Spleen (tissue), 11 donors: ENCODE measurements at regions not wholly inside any gene's neighbourhood (a gene's known extent, or its start where the extent isn't known, plus 50 kb on each side); places are given as distances from the start of the nearest gene placed in this dataset.

ENCODE experiments used
- DNase-seq: peaks from one replicate; pipeline ENCODE4 v3.0.0-alpha.2; 2020
- H3K27ac ChIP-seq, 8 donors: fragments of 200-600 bp; sonication (generic) in 7 of 8; 1 replicate in 4 of 8; 2 replicates in 4 of 8; pipeline versions ENCODE4 v1.5.0 to v1.8.0; 2016 to 2021; ENCODE audit warnings: inconsistent platforms in 4 of 8, mild to moderate bottlenecking in 4 of 8, moderate library complexity in 1 of 8
- H3K27me3 ChIP-seq, 7 donors: fragments of 200-600 bp; sonication (generic) in 6 of 7; replicated peaks in 1 of 7; 1 replicate in 4 of 7; 2 replicates in 3 of 7; pipeline versions ENCODE4 v1.5.0 to v1.8.0; 2016 to 2021; ENCODE audit warnings: inconsistent platforms in 3 of 7, mild to moderate bottlenecking in 1 of 7
- H3K36me3 ChIP-seq, 6 donors: fragments of 200-600 bp; sonication (generic) in 5 of 6; 1 replicate in 4 of 6; 2 replicates in 2 of 6; pipeline versions ENCODE4 v1.5.0 to v1.8.0; 2016 to 2021; ENCODE audit warnings: inconsistent platforms in 2 of 6
- H3K4me1 ChIP-seq, 6 donors: fragments of 200-600 bp; sonication (generic) in 5 of 6; 1 replicate in 3 of 6; 2 replicates in 3 of 6; pipeline versions ENCODE4 v1.5.0 to v1.8.0; 2016 to 2021; ENCODE audit warnings: inconsistent platforms in 3 of 6
- H3K4me3 ChIP-seq, 8 donors: fragments of 200-600 bp; sonication (generic) in 7 of 8; 1 replicate in 4 of 8; 2 replicates in 4 of 8; pipeline versions ENCODE4 v1.5.0 to v1.8.0; 2016 to 2021; ENCODE audit warnings: inconsistent platforms in 4 of 8, mild to moderate bottlenecking in 4 of 8, moderate library complexity in 2 of 8
- H3K9me3 ChIP-seq, 8 donors: fragments of 200-600 bp; sonication (generic) in 7 of 8; 1 replicate in 4 of 8; 2 replicates in 4 of 8; pipeline versions ENCODE4 v1.5.0 to v1.8.0; 2016 to 2021; ENCODE audit warnings: inconsistent platforms in 4 of 8
- CTCF ChIP-seq, 11 experiments: fragments of 200-600 bp in 7 of 11; fragments of 450-650 bp in 4 of 11; sonication (generic) in 4 of 11; IDR thresholded peaks in 8 of 11; conservative IDR thresholded peaks in 3 of 11; 1 replicate in 7 of 11; 2 replicates in 4 of 11; pipeline versions ENCODE4 v1.4.0 to v1.8.0; 2016 to 2021; ENCODE audit warnings: antibody characterized with exemption in 11 of 11, inconsistent platforms in 4 of 11, mild to moderate bottlenecking in 1 of 11
- POLR2A ChIP-seq, 3 donors: fragments of 450-650 bp; IDR thresholded peaks; one replicate each; pipeline ENCODE4 v1.5.1; 2017; ENCODE audit warnings: antibody characterized with exemption in 3 of 3, mild to moderate bottlenecking in 1 of 3
- POLR2AphosphoS5 ChIP-seq, 3 donors: sonication (generic); formaldehyde crosslinking; IDR thresholded peaks; one replicate each; pipeline ENCODE4 v1.5.1; 2017; ENCODE audit warnings: antibody characterized with exemption in 3 of 3
- WGBS, 5 donors: extraction: QIAGEN DNeasy Blood & Tissue Kit in 3 of 5; methylation state at CpG; one replicate each; pipeline versions ENCODE4 v1.1.5 to v1.1.7; 2013 to 2018; 5-methylcytosine and 5-hydroxymethylcytosine counted together
- intact Hi-C: fragments of 100-400 bp; cut with DNase I; formaldehyde crosslinking; loops from one replicate; pipeline ENCODE4 v1.15.0; 2023; ENCODE audit warnings: low total_unique reads
- donor health status: healthy with polysubstance abuse.
- donor health status: DM: no; HTN: no; CAD: no; lungs with moderate emphysema.
- donor health status: DM: no; HTN: no; CAD: no.
- donor health status: Bipolar disorder and iron deficiency.
- donor health status: healthy.
- donor health status: DM: no; HTN: no; CAD: no.
- donor health status: DM: yes; HTN: yes; CAD: no.

GRCh38 chr9:106583751-106584150 lies 279.2 kb upstream of the ZNF462 start:
- intact Hi-C loops: no loop called here
- Histone ChIP-seq H3K36me3 (no peaks in the 10 kb centered on the region), H3K4me1 (no peaks in the 10 kb centered on the region), H3K9me3 (peaks cover 0 to 30% (median 18%) of the 10 kb centered on the region in 8 donors), H3K27me3 (no peaks in the 10 kb centered on the region), H3K27ac (no peak overlapping the region), H3K4me3 (no peak overlapping the region)
- TF ChIP-seq POLR2AphosphoS5 (IDR thresholded peaks at IDR 0.05): no peak
- no peak for TF ChIP-seq CTCF (IDR thresholded peaks at IDR 0.05 in 8 of 11, conservative IDR thresholded peaks at IDR 0.05 in 3 of 11)
- TF ChIP-seq POLR2A (IDR thresholded peaks at IDR 0.05): no peak
- DNase-seq: no peak

- Histone ChIP-seq H3K9me3 (peaks cover 0 to 7% (median 0%) of the 10 kb centered on the region in 8 donors), H3K4me3 (no peak overlapping the region), H3K27ac (no peak overlapping the region), H3K27me3 (no peaks in the 10 kb centered on the region), H3K4me1 (no peaks in the 10 kb centered on the region), H3K36me3 (no peaks in the 10 kb centered on the region)
- intact Hi-C loops: no loop called here
- TF ChIP-seq CTCF (IDR thresholded peaks at IDR 0.05 in 8 of 11, conservative IDR thresholded peaks at IDR 0.05 in 3 of 11) (no peak), POLR2A (IDR thresholded peaks at IDR 0.05) (no peak), POLR2AphosphoS5 (IDR thresholded peaks at IDR 0.05) (no peak)
- DNase-seq: no peak
- WGBS, 5 donors: 73 to 89% (median 83%) methylated on average over 2 of the region's 2 CpGs
Observed at GRCh38 chr9:106587042-106587441, 275.9 kb upstream of the ZNF462 start.

- no peak overlapping the region for H3K27ac ChIP-seq
- intact Hi-C loops: no loop called here
- no peaks in the 10 kb centered on the region for H3K4me1 ChIP-seq
- no peak for DNase-seq
- TF ChIP-seq POLR2A (IDR thresholded peaks at IDR 0.05) (no peak), CTCF (IDR thresholded peaks at IDR 0.05 in 8 of 11, conservative IDR thresholded peaks at IDR 0.05 in 3 of 11) (no peak), POLR2AphosphoS5 (IDR thresholded peaks at IDR 0.05) (no peak)
- WGBS, 5 donors: 49 to 78% (median 60%) methylated on average over 5 of the region's 5 CpGs
- H3K27me3 ChIP-seq: no peaks in the 10 kb centered on the region
- no peaks in the 10 kb centered on the region for H3K36me3 ChIP-seq
- H3K9me3 ChIP-seq: no peaks in the 10 kb centered on the region
- no peak overlapping the region for H3K4me3 ChIP-seq
Observed at GRCh38 chr9:106588626-106589025, 274.3 kb upstream of the ZNF462 start.

GRCh38 chr9:106590759-106591505 lies 272.0 kb upstream of the ZNF462 start:
- TF ChIP-seq POLR2AphosphoS5 (IDR thresholded peaks at IDR 0.05): no peak
- no peak for TF ChIP-seq CTCF (IDR thresholded peaks at IDR 0.05 in 8 of 11, conservative IDR thresholded peaks at IDR 0.05 in 3 of 11)
- no peak for TF ChIP-seq POLR2A (IDR thresholded peaks at IDR 0.05)
- no peaks in the 10 kb centered on the region for H3K36me3 ChIP-seq
- no peaks in the 10 kb centered on the region for H3K4me1 ChIP-seq
- no peaks in the 10 kb centered on the region for H3K27me3 ChIP-seq
- intact Hi-C loops: no loop called here
- no peak overlapping the region for H3K27ac ChIP-seq
- H3K9me3 ChIP-seq: peaks cover 0 to 5% (median 0%) of the 10 kb centered on the region in 8 donors
- H3K4me3 ChIP-seq: no peak overlapping the region
- DNase-seq: no peak
- WGBS, 5 donors: 74 to 88% (median 83%) methylated on average over 4 of the region's 4 CpGs
